HL-60 (cell line): ENCODE measurements at regions not wholly inside any gene's neighbourhood (a gene's known extent, or its start where the extent isn't known, plus 50 kb on each side); places are given as distances from the start of the nearest gene placed in this dataset.

ENCODE experiments used
- DNase-seq, 2 experiments: peaks; one replicate each; pipeline ENCODE4 v3.0.0-alpha.2; 2010 to 2020; ENCODE audit warnings: low read depth in 1 of 2, low spot score in 1 of 2
- H3K27ac ChIP-seq: fragments of 250-450 bp; sonication (Bioruptor Pico); replicated peaks from 2 replicates; pipeline ENCODE4 v1.5.1; 2020; ENCODE audit warnings: mild to moderate bottlenecking, moderate library complexity
- H3K27me3 ChIP-seq: fragments of 250-450 bp; sonication (Bioruptor Pico); 2 replicates; pipeline ENCODE4 v1.5.1; 2021; ENCODE audit warnings: mild to moderate bottlenecking, moderate library complexity; ENCODE audit not compliant: insufficient read depth, poor library complexity, severe bottlenecking
- H3K4me3 ChIP-seq: replicated peaks from 2 replicates; pipeline ENCODE4 v1.5.1; 2011; ENCODE audit warnings: mild to moderate bottlenecking, control low read depth, low read length; ENCODE audit not compliant: insufficient read depth
- GABPA ChIP-seq: IDR thresholded peaks from 2 replicates; pipeline ENCODE4 v1.6.1; 2012; ENCODE audit warnings: low read depth
- POLR2AphosphoS5 ChIP-seq: IDR thresholded peaks from 2 replicates; pipeline ENCODE4 v1.6.1; 2012; ENCODE audit warnings: low read depth
- SPI1 ChIP-seq: IDR thresholded peaks from 2 replicates; pipeline ENCODE4 v1.6.1; 2012; ENCODE audit warnings: low read depth, mild to moderate bottlenecking, borderline replicate concordance
- TF ChIP-seq, protein P1 (sequence below): IDR thresholded peaks from 2 replicates; pipeline ENCODE4 v1.6.1; 2012; ENCODE audit warnings: low read depth; ENCODE audit not compliant: insufficient replicate concordance
- TF ChIP-seq, protein P2 (sequence below): IDR thresholded peaks from one replicate; pipeline ENCODE4 v1.5.1; 2011; ENCODE audit warnings: low read length, control low read depth, inconsistent platforms; ENCODE audit not compliant: insufficient read depth

DNA sequence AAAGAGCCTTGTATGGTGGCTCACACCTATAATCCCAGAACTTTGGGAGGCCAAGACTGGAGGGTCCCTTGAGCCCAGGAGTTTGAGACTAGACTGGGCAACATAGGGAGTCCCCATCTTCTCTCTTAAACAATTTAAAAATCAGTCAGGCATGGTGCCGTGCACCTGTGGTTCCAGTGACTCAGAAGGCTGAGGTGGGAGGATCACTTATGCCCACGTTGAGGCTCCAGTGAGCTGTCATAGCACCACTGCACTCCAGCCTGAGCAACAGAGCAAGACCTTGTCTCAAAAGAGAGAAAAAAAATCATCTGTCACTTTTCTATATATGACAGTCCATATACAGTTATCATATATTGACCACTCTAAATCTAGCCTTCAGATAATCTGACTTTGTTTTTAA is 658.3 kb downstream of the LTN1 start:
- Histone ChIP-seq H3K27ac (no peak overlapping the region), H3K27me3 (no peaks in the 10 kb centered on the region), H3K4me3 (no peak overlapping the region)
- no peak for DNase-seq
- TF ChIP-seq POLR2AphosphoS5 = no peak
- TF ChIP-seq, protein P1, sequence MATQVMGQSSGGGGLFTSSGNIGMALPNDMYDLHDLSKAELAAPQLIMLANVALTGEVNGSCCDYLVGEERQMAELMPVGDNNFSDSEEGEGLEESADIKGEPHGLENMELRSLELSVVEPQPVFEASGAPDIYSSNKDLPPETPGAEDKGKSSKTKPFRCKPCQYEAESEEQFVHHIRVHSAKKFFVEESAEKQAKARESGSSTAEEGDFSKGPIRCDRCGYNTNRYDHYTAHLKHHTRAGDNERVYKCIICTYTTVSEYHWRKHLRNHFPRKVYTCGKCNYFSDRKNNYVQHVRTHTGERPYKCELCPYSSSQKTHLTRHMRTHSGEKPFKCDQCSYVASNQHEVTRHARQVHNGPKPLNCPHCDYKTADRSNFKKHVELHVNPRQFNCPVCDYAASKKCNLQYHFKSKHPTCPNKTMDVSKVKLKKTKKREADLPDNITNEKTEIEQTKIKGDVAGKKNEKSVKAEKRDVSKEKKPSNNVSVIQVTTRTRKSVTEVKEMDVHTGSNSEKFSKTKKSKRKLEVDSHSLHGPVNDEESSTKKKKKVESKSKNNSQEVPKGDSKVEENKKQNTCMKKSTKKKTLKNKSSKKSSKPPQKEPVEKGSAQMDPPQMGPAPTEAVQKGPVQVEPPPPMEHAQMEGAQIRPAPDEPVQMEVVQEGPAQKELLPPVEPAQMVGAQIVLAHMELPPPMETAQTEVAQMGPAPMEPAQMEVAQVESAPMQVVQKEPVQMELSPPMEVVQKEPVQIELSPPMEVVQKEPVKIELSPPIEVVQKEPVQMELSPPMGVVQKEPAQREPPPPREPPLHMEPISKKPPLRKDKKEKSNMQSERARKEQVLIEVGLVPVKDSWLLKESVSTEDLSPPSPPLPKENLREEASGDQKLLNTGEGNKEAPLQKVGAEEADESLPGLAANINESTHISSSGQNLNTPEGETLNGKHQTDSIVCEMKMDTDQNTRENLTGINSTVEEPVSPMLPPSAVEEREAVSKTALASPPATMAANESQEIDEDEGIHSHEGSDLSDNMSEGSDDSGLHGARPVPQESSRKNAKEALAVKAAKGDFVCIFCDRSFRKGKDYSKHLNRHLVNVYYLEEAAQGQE = no peak
- TF ChIP-seq SPI1 = no peak
- TF ChIP-seq GABPA = no peak
- TF ChIP-seq, protein P2, sequence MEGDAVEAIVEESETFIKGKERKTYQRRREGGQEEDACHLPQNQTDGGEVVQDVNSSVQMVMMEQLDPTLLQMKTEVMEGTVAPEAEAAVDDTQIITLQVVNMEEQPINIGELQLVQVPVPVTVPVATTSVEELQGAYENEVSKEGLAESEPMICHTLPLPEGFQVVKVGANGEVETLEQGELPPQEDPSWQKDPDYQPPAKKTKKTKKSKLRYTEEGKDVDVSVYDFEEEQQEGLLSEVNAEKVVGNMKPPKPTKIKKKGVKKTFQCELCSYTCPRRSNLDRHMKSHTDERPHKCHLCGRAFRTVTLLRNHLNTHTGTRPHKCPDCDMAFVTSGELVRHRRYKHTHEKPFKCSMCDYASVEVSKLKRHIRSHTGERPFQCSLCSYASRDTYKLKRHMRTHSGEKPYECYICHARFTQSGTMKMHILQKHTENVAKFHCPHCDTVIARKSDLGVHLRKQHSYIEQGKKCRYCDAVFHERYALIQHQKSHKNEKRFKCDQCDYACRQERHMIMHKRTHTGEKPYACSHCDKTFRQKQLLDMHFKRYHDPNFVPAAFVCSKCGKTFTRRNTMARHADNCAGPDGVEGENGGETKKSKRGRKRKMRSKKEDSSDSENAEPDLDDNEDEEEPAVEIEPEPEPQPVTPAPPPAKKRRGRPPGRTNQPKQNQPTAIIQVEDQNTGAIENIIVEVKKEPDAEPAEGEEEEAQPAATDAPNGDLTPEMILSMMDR = no peak

DNA sequence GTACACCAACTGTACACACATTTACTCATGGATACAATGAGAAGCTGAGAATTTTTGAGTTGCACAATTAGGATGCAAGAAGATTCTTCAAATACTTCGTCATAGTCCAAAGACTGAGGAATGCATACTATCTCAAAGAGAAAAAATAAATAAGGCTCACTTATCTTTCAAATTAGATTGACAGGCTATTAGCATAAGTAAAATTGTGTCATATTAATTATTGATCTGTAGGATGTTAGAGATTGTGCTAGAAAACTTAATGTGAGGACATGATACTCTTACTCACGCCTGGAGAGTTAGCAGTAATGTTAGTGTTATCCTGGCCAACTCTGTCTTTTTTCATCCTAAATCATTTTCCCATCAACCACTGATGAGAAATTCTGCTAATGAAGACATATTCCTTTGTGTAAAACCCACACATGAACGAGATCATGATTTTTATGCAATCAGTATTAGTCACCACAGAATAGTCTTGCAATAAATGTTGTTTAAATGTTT is 659.0 kb downstream of the LTN1 start:
- DNase-seq = no peak
- H3K4me3 ChIP-seq = no peak overlapping the region
- H3K27ac ChIP-seq = no peak overlapping the region
- no peaks in the 10 kb centered on the region for H3K27me3 ChIP-seq
- TF ChIP-seq, protein P2 = no peak
- TF ChIP-seq, protein P1 = no peak
- TF ChIP-seq SPI1 (no peak), POLR2AphosphoS5 (no peak)

DNA sequence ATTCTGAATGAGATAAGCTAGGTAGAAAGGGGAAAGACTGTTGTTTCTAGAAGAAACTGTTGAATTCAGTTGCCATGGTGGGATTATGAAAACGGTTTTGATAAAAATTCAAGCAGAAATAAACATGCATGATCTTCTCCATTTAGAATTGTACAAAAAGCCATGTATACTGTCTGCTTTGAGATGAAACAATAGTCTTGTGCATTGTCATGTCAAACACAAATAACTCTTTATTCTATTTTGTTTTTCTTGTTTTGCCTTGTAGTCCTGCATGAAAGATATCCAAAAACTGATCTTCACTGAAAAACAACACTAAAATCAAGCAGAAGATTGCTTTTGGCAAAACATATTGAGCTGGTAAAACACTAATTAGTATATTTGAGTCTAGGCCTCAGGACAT is 659.9 kb downstream of the LTN1 start:
- no peak for DNase-seq
- H3K27ac ChIP-seq = no peak overlapping the region
- H3K4me3 ChIP-seq = no peak overlapping the region
- no peaks in the 10 kb centered on the region for H3K27me3 ChIP-seq
- TF ChIP-seq, protein P1 = no peak
- TF ChIP-seq POLR2AphosphoS5 (no peak), GABPA (no peak), SPI1 (no peak)
- TF ChIP-seq, protein P2 = no peak
